ENCODE measurements at regions not wholly inside any gene's neighbourhood (a gene's known extent, or its start where the extent isn't known, plus 50 kb on each side); places are given as distances from the start of the nearest gene placed in this dataset.
"Not testable (repeated sequence)": the region's sequence is repeated elsewhere in the genome, so short reads cannot be mapped to it uniquely, and the experiment has no call there.

GRCh38 chr10:124193309-124193696 is 99.9 kb upstream of the CHST15 start:
- intact Hi-C loops (cut with DNase I), result no loop called here
- Histone ChIP-seq H3K9me3 (no peaks in the 10 kb centered on the region), H3K36me3 (no peaks in the 10 kb centered on the region), H3K4me1 (no peaks in the 10 kb centered on the region), H3K27me3 (no peaks in the 10 kb centered on the region), H3K4me3 (no peak overlapping the region), H3K27ac (no peak overlapping the region)
- no peak for TF ChIP-seq POLR2A (IDR thresholded peaks at IDR 0.05)
- TF ChIP-seq POLR2AphosphoS5 (IDR thresholded peaks at IDR 0.05; ENCODE audit: insufficient read depth in 1 of 2, low read depth in 1 of 2), result no peak
- no peak for TF ChIP-seq CTCF (IDR thresholded peaks at IDR 0.05)
- no peak for DNase-seq (ENCODE audit: extremely low spot score in 2 of 2)

GRCh38 chr10:124192664-124193308 is 99.4 kb upstream of the CHST15 start:
- H3K36me3 ChIP-seq; intact Hi-C loops (cut with DNase I): not testable (repeated sequence)

GRCh38 chr10:124190476-124190875 is 97.1 kb upstream of the CHST15 start:
- DNase-seq (ENCODE audit: extremely low spot score in 2 of 2); H3K9me3 ChIP-seq; H3K27me3 ChIP-seq; H3K4me1 ChIP-seq; H3K4me3 ChIP-seq; H3K27ac ChIP-seq; intact Hi-C loops (cut with DNase I); H3K36me3 ChIP-seq: not testable (repeated sequence)

More at GRCh38 chr10:124192664-124193308, 99.4 kb upstream of the CHST15 start:
- not testable (repeated sequence) for H3K9me3 ChIP-seq; DNase-seq (ENCODE audit: extremely low spot score in 2 of 2); H3K27ac ChIP-seq; H3K27me3 ChIP-seq; H3K4me3 ChIP-seq; H3K4me1 ChIP-seq

GRCh38 chr10:124186956-124187355 is 93.6 kb upstream of the CHST15 start:
- Histone ChIP-seq H3K27ac (no peak overlapping the region), H3K4me1 (no peaks in the 10 kb centered on the region), H3K36me3 (no peaks in the 10 kb centered on the region), H3K27me3 (no peaks in the 10 kb centered on the region), H3K9me3 (no peaks in the 10 kb centered on the region), H3K4me3 (no peak overlapping the region)
- DNase-seq (ENCODE audit: extremely low spot score in 2 of 2), result no peak
- TF ChIP-seq POLR2A (IDR thresholded peaks at IDR 0.05) (no peak), CTCF (IDR thresholded peaks at IDR 0.05) (no peak), POLR2AphosphoS5 (IDR thresholded peaks at IDR 0.05; ENCODE audit: insufficient read depth in 1 of 2, low read depth in 1 of 2) (no peak)
- intact Hi-C loops (cut with DNase I), result no loop called here

- Histone ChIP-seq H3K36me3 (no peaks in the 10 kb centered on the region), H3K4me1 (no peaks in the 10 kb centered on the region), H3K9me3 (no peaks in the 10 kb centered on the region), H3K4me3 (no peak overlapping the region), H3K27ac (no peak overlapping the region), H3K27me3 (no peaks in the 10 kb centered on the region)
- TF ChIP-seq POLR2AphosphoS5 (IDR thresholded peaks at IDR 0.05; ENCODE audit: insufficient read depth in 1 of 2, low read depth in 1 of 2), result no peak
- TF ChIP-seq POLR2A (IDR thresholded peaks at IDR 0.05), result no peak
- TF ChIP-seq CTCF (IDR thresholded peaks at IDR 0.05), result no peak
- intact Hi-C loops (cut with DNase I), result no loop called here
- DNase-seq (ENCODE audit: extremely low spot score in 2 of 2), result no peak
Measured at GRCh38 chr10:124185084-124185483, 91.7 kb upstream of the CHST15 start.

GRCh38 chr10:124184208-124184830 is 90.9 kb upstream of the CHST15 start:
- no peaks in the 10 kb centered on the region for H3K4me1 ChIP-seq

More at GRCh38 chr10:124184208-124184830, 90.9 kb upstream of the CHST15 start:
- no peak for DNase-seq (ENCODE audit: extremely low spot score in 2 of 2)
- no peaks in the 10 kb centered on the region for H3K36me3 ChIP-seq
- TF ChIP-seq CTCF (IDR thresholded peaks at IDR 0.05) (no peak), POLR2A (IDR thresholded peaks at IDR 0.05) (no peak)
- no peaks in the 10 kb centered on the region for H3K9me3 ChIP-seq
- intact Hi-C loops (cut with DNase I), result no loop called here
- H3K4me3 ChIP-seq, result no peak overlapping the region
- no peaks in the 10 kb centered on the region for H3K27me3 ChIP-seq
- H3K27ac ChIP-seq, result no peak overlapping the region
